ENCODE measurements at regions not wholly inside any gene's neighbourhood (a gene's known extent, or its start where the extent isn't known, plus 50 kb on each side); places are given as distances from the start of the nearest gene placed in this dataset.

- no peaks in the 10 kb centered on the region for H3K36me3 ChIP-seq
- H3K4me3 ChIP-seq = no peak overlapping the region
- no peaks in the 10 kb centered on the region for H3K9me3 ChIP-seq
- H3K27me3 ChIP-seq = no peaks in the 10 kb centered on the region
- DNase-seq (ENCODE audit: extremely low spot score) = no peak
- TF ChIP-seq POLR2A (IDR thresholded peaks at IDR 0.05; ENCODE audit: low read depth) (no peak), POLR2AphosphoS5 (IDR thresholded peaks at IDR 0.05) (no peak), EP300 (IDR thresholded peaks at IDR 0.05) (no peak), CTCF (IDR thresholded peaks at IDR 0.05) (no peak)
- 87% methylated on average over 3 of the region's 3 CpGs for WGBS
- H3K27ac ChIP-seq (replicated peaks in 1 of 4) = no peak overlapping the region
- no peaks in the 10 kb centered on the region for H3K4me1 ChIP-seq
- intact Hi-C loops (cut with DNase I) = no loop called here
Observed at GRCh38 chr14:44027397-44027796, 479.7 kb downstream of the FSCB start.

GRCh38 chr14:44010595-44010994, 496.5 kb downstream of the FSCB start:
- DNase-seq (ENCODE audit: extremely low spot score) = no peak
- Histone ChIP-seq H3K4me1 (no peaks in the 10 kb centered on the region), H3K4me3 (no peak overlapping the region), H3K27me3 (no peaks in the 10 kb centered on the region), H3K27ac (replicated peaks in 1 of 4) (no peak overlapping the region), H3K9me3 (no peaks in the 10 kb centered on the region), H3K36me3 (no peaks in the 10 kb centered on the region)
- TF ChIP-seq POLR2AphosphoS5 (IDR thresholded peaks at IDR 0.05) (no peak), POLR2A (IDR thresholded peaks at IDR 0.05; ENCODE audit: low read depth) (no peak), CTCF (IDR thresholded peaks at IDR 0.05) (no peak), EP300 (IDR thresholded peaks at IDR 0.05) (no peak)
- intact Hi-C loops (cut with DNase I) = no loop called here

GRCh38 chr14:44010071-44010470, 497.0 kb downstream of the FSCB start:
- H3K4me3 ChIP-seq = no peak overlapping the region
- no peaks in the 10 kb centered on the region for H3K4me1 ChIP-seq
- WGBS = 61% methylated on average over 3 of the region's 3 CpGs
- intact Hi-C loops (cut with DNase I) = no loop called here
- TF ChIP-seq POLR2AphosphoS5 (IDR thresholded peaks at IDR 0.05) = no peak
- TF ChIP-seq POLR2A (IDR thresholded peaks at IDR 0.05; ENCODE audit: low read depth) = no peak
- no peak for TF ChIP-seq CTCF (IDR thresholded peaks at IDR 0.05)
- no peak for TF ChIP-seq EP300 (IDR thresholded peaks at IDR 0.05)
- no peaks in the 10 kb centered on the region for H3K9me3 ChIP-seq
- H3K27me3 ChIP-seq = no peaks in the 10 kb centered on the region
- H3K36me3 ChIP-seq = no peaks in the 10 kb centered on the region
- DNase-seq (ENCODE audit: extremely low spot score) = no peak
- H3K27ac ChIP-seq (replicated peaks in 1 of 4) = no peak overlapping the region

GRCh38 chr14:44009642-44010041, 497.4 kb downstream of the FSCB start:
- intact Hi-C loops (cut with DNase I) = no loop called here
- Histone ChIP-seq H3K36me3 (no peaks in the 10 kb centered on the region), H3K27me3 (no peaks in the 10 kb centered on the region), H3K4me1 (no peaks in the 10 kb centered on the region), H3K9me3 (no peaks in the 10 kb centered on the region), H3K27ac (replicated peaks in 1 of 4) (no peak overlapping the region), H3K4me3 (no peak overlapping the region)
- 73% methylated on average over 1 of the region's 1 CpG for WGBS
- TF ChIP-seq CTCF (IDR thresholded peaks at IDR 0.05) (no peak), POLR2A (IDR thresholded peaks at IDR 0.05; ENCODE audit: low read depth) (no peak), EP300 (IDR thresholded peaks at IDR 0.05) (no peak), POLR2AphosphoS5 (IDR thresholded peaks at IDR 0.05) (no peak)
- DNase-seq (ENCODE audit: extremely low spot score) = no peak

GRCh38 chr14:43988989-43989388, 518.1 kb downstream of the FSCB start:
- Histone ChIP-seq H3K27ac (replicated peaks in 1 of 4) (no peak overlapping the region), H3K4me3 (no peak overlapping the region), H3K27me3 (no peaks in the 10 kb centered on the region), H3K9me3 (no peaks in the 10 kb centered on the region), H3K4me1 (no peaks in the 10 kb centered on the region), H3K36me3 (no peaks in the 10 kb centered on the region)
- DNase-seq (ENCODE audit: extremely low spot score) = no peak
- intact Hi-C loops (cut with DNase I) = no loop called here
- TF ChIP-seq CTCF (IDR thresholded peaks at IDR 0.05) (no peak), POLR2AphosphoS5 (IDR thresholded peaks at IDR 0.05) (no peak), EP300 (IDR thresholded peaks at IDR 0.05) (no peak), POLR2A (IDR thresholded peaks at IDR 0.05; ENCODE audit: low read depth) (no peak)
